ENCODE measurements at regions not wholly inside any gene's neighbourhood (a gene's known extent, or its start where the extent isn't known, plus 50 kb on each side); places are given as distances from the start of the nearest gene placed in this dataset.
"Not testable (repeated sequence)": the region's sequence is repeated elsewhere in the genome, so short reads cannot be mapped to it uniquely, and the experiment has no call there.

DNA sequence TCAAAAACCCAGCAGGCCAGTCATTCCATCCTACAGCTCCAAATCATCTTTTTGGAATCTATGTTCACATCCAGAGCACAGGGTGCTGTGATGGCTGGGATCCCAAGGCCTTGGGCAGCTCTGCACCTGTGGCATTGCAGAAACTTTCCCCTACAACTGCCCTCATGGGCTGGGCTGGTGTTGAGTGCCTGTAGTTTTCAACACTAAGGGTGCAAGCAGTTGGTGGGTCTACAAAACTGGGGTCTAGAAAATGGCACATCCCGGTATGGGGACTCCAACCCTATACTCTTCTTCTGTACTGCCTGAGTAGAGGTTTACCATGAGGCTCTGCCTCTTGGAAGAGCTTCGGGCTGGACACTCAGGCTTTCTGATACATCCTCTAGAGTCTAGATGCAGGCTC, 95.2 kb upstream of the TEKT4 start:
- ChIA-PET POLR2A (no interaction called here), CTCF (no interaction called here)
- Histone ChIP-seq H3F3A (replicated peaks; ENCODE audit: insufficient read depth) (no peaks in the 10 kb centered on the region), H3K36me3 (replicated peaks in 1 of 2; ENCODE audit: control insufficient read depth in 1 of 2, insufficient read depth in 2 of 2, low read length in 1 of 2) (no peaks in the 10 kb centered on the region), H3K27me3 (ENCODE audit: insufficient read depth) (no peaks in the 10 kb centered on the region), H4K20me1 (ENCODE audit: insufficient read depth) (no peaks in the 10 kb centered on the region), H3K9ac (no peak overlapping the region), H3K9me3 (no peaks in the 10 kb centered on the region), H3K4me1 (ENCODE audit: control insufficient read depth in 1 of 2, insufficient read depth in 2 of 2, low read depth in 1 of 2, low read length in 1 of 2) (no peaks in the 10 kb centered on the region), H3K9me2 (no peaks in the 10 kb centered on the region), H3K27ac (ENCODE audit: low read depth in 2 of 2, low read length in 1 of 2) (no peak overlapping the region), H2AFZ (ENCODE audit: low read depth) (no peak overlapping the region), H3K79me2 (ENCODE audit: insufficient read depth) (no peaks in the 10 kb centered on the region), H3K4me2 (no peak overlapping the region), H3K4me3 (ENCODE audit: low read depth in 2 of 2, low read length in 1 of 2) (no peak overlapping the region)
- 0% methylated on average over 2 of the region's 2 CpGs for WGBS (ENCODE audit: low lambda C conversion rate)
- TF ChIP-seq CHD2 (IDR thresholded peaks at IDR 0.05; ENCODE audit: low read length, partially characterized antibody) (no peak), NRF1 (IDR thresholded peaks at IDR 0.05; ENCODE audit: low read depth, low read length) (no peak), ELF1 (IDR thresholded peaks at IDR 0.05) (no peak), FOXJ3 (CRISPR knock-in tag; IDR thresholded peaks at IDR 0.05) (no peak), RFX5 (IDR thresholded peaks at IDR 0.05; ENCODE audit: low read length) (no peak)
- no peak for DNase-seq

DNA sequence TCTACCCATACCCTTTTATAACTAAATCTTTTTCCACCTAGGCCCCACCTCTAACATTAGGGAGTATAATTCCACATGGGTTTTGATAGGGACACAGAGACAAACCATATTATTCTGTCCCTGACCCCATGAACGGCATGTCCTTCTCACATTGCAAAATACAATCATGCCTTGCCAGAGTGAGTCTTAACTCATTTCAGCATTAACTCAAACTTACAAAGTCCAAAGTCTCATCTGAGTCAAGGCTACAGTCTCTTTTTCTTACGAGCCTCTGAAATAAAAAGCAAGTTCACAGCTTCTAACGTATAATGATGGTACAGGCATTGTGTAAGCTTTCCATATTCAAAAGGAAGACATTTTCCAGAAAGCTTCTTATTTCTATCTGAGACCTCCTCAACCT, 86.1 kb upstream of the TEKT4 start:
- CTCF ChIA-PET = not testable (repeated sequence)

DNA sequence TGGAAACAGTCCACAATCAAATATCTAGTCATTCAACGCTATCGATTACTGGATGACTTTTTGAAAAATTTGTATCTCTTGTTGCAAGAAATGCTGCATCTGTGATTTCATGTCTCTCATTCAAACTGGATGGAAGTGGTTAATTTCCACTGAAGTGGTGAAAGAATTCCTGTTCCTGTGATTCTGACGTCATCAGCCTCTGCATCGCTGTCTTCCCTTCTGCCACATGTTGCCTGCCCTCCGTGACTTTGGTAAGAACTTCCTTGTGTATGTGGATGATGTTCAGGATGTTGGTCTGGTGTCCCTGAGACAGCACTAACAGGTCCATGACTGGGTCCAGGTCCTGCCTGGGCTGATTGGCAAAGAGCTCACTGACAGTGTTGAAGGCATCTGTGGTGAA, 84.8 kb upstream of the TEKT4 start:
- H3K4me2 ChIP-seq; H2AFZ ChIP-seq (ENCODE audit: low read depth); CTCF ChIA-PET; H3K4me3 ChIP-seq (ENCODE audit: low read depth in 2 of 2, low read length in 1 of 2); H3K79me2 ChIP-seq (ENCODE audit: insufficient read depth); POLR2A ChIA-PET; H3K9me3 ChIP-seq; DNase-seq; H3K9ac ChIP-seq; H3K9me2 ChIP-seq; H3K27me3 ChIP-seq (ENCODE audit: insufficient read depth); H3F3A ChIP-seq (replicated peaks; ENCODE audit: insufficient read depth); H3K27ac ChIP-seq (ENCODE audit: low read depth in 2 of 2, low read length in 1 of 2); H3K4me1 ChIP-seq (ENCODE audit: control insufficient read depth in 1 of 2, insufficient read depth in 2 of 2, low read depth in 1 of 2, low read length in 1 of 2); H3K36me3 ChIP-seq (replicated peaks in 1 of 2; ENCODE audit: control insufficient read depth in 1 of 2, insufficient read depth in 2 of 2, low read length in 1 of 2); H4K20me1 ChIP-seq (ENCODE audit: insufficient read depth): not testable (repeated sequence)
- 11% methylated on average over 5 of the region's 5 CpGs for WGBS (ENCODE audit: low lambda C conversion rate)

More for the DNA sequence above, 86.1 kb upstream of the TEKT4 start:
- H3F3A ChIP-seq (replicated peaks; ENCODE audit: insufficient read depth); H3K9me3 ChIP-seq; DNase-seq; H4K20me1 ChIP-seq (ENCODE audit: insufficient read depth); H3K27me3 ChIP-seq (ENCODE audit: insufficient read depth); POLR2A ChIA-PET; H3K79me2 ChIP-seq (ENCODE audit: insufficient read depth); H3K9me2 ChIP-seq; H3K36me3 ChIP-seq (replicated peaks in 1 of 2; ENCODE audit: control insufficient read depth in 1 of 2, insufficient read depth in 2 of 2, low read length in 1 of 2); H3K9ac ChIP-seq; H3K4me1 ChIP-seq (ENCODE audit: control insufficient read depth in 1 of 2, insufficient read depth in 2 of 2, low read depth in 1 of 2, low read length in 1 of 2); H3K4me3 ChIP-seq (ENCODE audit: low read depth in 2 of 2, low read length in 1 of 2); H3K4me2 ChIP-seq; H3K27ac ChIP-seq (ENCODE audit: low read depth in 2 of 2, low read length in 1 of 2); H2AFZ ChIP-seq (ENCODE audit: low read depth): not testable (repeated sequence)
- 0% methylated on average over 3 of the region's 3 CpGs for WGBS (ENCODE audit: low lambda C conversion rate)

DNA sequence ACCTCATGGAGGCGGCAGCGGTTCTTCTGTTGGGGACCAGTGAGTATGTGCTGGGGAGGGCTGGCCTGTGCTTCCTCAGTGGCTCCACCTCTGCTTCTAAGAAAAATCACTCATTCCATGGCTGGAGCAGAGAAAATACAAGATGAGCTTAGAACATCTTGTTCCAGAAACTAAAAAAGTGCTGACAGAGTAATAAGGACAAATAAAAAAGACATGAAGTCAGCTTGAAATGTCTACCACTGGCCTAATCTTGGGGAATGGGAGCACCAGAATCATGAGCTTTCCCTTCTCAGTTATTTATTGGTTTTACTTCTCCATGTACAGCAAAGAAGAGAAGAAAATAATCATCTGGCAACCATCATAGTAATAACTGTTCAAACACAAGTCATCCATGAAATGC, 81.1 kb upstream of the TEKT4 start:
- H3K27ac ChIP-seq (ENCODE audit: low read depth in 2 of 2, low read length in 1 of 2); H2AFZ ChIP-seq (ENCODE audit: low read depth); H3K9me3 ChIP-seq; H4K20me1 ChIP-seq (ENCODE audit: insufficient read depth); H3F3A ChIP-seq (replicated peaks; ENCODE audit: insufficient read depth); H3K27me3 ChIP-seq (ENCODE audit: insufficient read depth); H3K9ac ChIP-seq; H3K79me2 ChIP-seq (ENCODE audit: insufficient read depth); H3K4me1 ChIP-seq (ENCODE audit: control insufficient read depth in 1 of 2, insufficient read depth in 2 of 2, low read depth in 1 of 2, low read length in 1 of 2); POLR2A ChIA-PET; H3K4me3 ChIP-seq (ENCODE audit: low read depth in 2 of 2, low read length in 1 of 2); DNase-seq; H3K9me2 ChIP-seq; H3K36me3 ChIP-seq (replicated peaks in 1 of 2; ENCODE audit: control insufficient read depth in 1 of 2, insufficient read depth in 2 of 2, low read length in 1 of 2); H3K4me2 ChIP-seq; CTCF ChIA-PET: not testable (repeated sequence)
- WGBS (ENCODE audit: low lambda C conversion rate) = 24% methylated on average over 2 of the region's 2 CpGs

Data from SK-N-SH (cell line).